GM21390 (cell line): ENCODE measurements at regions not wholly inside any gene's neighbourhood (a gene's known extent, or its start where the extent isn't known, plus 50 kb on each side); places are given as distances from the start of the nearest gene placed in this dataset.

Experiments
- ATAC-seq: cut with Tn5 transposase; IDR thresholded peaks from one replicate; pipeline ENCODE4 v1.9.1; 2021; ENCODE audit not compliant: unreplicated experiment

DNA sequence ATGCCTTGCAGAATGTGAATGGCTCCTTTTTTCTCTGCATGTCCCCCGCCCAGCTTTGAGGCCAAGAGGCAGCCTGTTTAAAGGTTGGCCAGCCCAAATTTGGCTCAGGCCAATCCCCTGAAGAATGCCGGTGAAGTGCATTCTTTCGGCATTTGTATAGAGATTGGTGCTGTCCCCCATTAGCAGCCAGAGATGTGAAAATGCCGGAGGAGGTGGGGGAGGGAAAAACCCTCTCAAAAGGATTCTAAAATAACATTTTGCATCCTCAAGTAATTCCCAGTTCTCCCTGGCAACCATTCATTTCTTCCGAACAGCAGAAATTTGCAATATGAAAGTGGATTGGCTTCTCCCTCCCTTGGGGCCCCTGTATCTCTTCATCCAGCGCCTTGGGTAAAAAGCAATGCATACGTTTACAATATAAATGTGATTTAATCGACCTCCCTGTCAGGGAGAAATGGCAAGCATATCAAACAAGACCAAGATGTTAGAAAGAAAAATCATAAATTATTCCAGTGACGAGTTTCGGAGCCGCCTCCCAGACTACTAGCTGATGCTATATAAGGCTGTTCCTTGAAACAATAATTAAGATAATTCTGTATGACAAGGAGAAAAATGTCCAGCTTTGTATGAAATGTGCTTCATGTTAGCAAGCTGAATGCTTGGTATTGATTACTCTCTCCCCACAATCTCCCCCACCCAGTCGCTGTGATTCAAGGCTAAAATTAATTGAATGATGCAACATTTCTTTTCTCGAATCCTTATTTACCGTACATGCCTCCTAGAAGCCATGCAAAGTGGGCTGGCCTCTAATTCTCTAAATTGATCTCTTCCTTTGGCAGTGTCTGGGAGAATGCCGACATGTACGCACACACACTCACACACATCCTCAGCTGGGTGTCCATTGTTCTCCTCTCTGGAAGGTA is 323.7 kb downstream of the RPS24 start:
- ATAC-seq: no peak

DNA sequence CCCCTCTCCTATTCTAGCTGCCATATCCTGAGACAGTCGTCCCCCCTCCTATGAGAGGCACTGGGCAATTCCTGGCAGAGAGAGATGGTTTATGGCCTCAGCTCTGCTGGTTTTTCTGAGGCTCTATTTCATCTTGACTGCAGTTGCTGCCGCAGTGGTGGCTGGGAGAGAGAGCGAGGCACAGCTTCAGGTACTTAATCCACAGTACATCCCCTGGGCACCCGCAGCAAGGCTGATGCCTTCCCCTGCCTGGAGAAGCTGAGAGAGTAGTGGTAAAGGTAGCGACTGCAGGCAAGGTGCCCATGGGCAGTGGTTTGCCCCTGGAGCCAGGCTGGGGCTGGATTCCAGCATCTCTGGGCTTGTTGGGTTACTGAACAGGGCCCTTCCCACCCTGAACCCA is 324.7 kb downstream of the RPS24 start:
- ATAC-seq: no peak

DNA sequence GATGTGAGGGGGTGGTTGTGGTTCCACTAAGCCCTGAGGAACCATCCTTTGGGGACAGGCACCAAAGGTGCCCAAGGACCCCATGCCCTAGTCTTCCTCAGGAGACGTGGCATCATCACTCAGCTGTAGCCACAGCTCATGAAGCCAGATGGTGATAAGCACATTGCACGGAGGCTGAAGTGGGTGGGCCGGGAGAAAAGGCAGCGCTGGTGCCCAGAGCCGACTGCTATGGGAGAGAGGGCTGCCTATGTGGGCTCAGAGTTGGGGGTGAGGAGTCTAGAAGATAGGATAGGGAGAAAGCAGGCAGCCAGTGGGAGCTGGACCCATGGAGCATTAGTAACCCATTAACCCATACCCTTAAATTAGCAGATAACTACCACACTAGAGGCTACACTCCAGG is 325.3 kb downstream of the RPS24 start:
- ATAC-seq: no peak

DNA sequence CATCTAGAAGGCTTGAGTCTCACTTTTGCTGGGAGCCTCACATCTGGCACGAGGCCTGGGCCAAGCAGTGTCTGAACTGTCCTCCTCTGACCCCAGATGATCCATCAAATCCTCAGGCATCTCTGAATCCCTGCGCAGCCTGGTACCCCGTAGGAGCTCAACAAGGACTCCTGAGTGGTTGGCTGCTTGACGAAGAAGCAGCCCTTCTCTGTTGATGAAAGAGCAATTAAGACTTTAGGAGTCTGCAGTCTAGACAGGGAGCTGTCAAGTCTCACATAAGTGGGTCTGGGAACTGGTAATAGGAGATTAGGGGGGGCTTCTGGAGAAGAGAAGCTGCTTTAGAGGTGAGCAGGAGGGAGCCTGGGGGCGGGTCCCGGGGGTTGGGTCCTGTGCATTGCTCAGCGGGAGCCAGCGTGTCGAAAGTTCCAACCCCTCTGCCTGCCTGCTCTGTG is 326.0 kb downstream of the RPS24 start:
- ATAC-seq: no peak

DNA sequence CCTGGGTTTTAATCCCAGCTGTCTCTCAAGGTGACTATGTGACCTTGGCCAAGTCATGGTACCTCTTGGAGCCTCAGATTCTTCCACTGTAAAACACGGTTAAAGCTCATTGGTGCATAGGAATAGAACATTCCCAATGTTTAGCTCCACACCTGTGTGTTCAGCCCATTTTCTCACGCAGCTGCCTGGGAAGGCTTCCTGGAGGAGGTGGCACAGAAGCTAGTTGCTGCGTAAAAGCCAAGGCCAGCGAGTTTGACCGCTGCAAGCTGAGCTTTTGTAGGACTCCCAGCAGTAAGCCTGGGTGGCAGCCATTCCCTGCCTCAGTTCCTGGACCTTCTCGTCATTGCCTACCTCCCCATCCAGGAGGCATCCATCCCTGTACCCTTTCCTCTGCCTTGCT is 326.6 kb downstream of the RPS24 start:
- ATAC-seq: no peak

DNA sequence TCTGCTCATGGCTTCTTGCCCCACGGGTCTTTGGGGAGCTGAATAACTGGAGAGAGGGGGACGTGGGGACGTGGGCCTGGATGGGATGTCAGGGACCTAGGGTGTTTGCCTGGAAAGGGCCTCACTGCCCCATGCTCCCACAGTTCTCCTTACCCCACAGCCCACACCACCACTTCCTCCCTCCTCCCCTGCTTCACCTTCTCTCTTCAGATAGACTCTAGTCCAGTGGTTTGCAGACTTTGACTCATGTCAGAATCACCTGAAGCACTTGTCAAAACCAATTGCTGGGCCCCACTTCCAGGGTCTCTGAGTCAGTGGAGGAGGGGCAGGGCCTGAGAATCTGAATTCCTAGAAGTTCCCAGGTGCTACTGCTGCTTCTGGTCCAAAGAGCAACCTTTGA is 327.4 kb downstream of the RPS24 start:
- no peak for ATAC-seq

DNA sequence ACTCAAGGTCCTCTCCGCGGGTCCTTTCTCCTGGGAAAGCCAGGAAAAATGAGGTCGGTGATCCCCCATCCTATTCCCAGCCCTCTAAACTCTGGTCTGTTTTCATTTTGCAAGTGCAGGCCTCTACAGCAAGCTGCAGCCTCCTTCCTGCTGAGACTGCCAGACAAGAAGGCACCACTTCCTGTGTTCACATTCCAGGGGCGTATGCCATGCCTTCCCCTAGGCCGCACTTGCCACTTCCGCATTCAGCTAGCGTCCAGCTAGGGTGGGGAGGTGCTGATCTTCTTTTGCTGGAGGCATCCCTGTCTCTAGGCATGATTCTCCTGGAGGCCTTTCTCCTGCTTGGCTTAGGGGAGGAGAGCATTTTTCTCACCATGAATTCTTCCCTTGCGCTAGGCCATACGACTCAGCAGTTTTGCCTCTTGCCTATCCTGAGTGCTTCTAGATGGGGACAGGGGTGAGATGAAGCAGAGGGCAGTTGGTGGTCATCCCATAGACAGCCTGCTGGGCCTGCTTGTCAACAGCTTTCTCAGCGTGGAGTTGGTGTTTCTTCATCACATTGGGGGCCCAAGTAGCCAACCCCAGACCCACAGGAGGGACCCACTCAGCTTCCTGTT is 328.9 kb downstream of the RPS24 start:
- no peak for ATAC-seq

DNA sequence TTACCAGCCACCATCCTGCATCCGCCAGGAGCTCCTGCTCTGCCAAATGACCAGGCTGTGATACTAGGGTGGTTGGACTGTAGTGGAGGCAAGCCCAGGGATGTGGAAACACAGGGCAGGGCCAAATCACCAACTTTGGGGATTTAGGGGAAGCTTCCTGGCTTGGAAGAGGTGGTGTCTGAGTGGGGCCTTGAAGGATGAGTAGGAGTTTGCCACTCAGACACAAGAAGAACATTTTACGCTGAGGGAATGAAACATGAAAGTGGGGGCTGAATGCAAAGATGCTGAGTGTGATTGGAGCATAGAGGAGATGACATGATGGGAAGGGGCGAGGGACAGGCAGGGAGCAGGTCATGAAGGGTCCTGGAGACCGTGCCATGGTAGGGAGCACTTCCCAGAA is 329.5 kb downstream of the RPS24 start:
- no peak for ATAC-seq

DNA sequence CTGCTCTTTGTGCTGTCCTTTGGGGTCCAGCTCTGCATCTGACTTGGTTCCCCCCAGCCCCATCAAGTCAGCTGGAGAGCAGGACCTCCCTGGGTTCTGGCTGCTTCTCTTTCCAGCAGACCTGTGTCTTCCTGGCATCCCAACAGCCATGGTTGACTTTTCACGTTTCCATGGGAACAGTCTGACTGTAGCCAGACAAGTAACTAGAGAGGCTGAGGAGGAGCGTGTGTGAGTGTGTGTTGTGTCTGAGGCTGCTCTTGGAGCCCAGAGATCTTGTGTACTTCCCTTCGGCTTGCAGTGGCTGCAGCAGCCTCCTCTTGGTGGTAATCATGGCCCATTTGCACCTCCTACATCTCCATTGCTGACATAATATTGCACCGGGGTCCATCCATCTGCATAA is 332.0 kb downstream of the RPS24 start:
- no peak for ATAC-seq

DNA sequence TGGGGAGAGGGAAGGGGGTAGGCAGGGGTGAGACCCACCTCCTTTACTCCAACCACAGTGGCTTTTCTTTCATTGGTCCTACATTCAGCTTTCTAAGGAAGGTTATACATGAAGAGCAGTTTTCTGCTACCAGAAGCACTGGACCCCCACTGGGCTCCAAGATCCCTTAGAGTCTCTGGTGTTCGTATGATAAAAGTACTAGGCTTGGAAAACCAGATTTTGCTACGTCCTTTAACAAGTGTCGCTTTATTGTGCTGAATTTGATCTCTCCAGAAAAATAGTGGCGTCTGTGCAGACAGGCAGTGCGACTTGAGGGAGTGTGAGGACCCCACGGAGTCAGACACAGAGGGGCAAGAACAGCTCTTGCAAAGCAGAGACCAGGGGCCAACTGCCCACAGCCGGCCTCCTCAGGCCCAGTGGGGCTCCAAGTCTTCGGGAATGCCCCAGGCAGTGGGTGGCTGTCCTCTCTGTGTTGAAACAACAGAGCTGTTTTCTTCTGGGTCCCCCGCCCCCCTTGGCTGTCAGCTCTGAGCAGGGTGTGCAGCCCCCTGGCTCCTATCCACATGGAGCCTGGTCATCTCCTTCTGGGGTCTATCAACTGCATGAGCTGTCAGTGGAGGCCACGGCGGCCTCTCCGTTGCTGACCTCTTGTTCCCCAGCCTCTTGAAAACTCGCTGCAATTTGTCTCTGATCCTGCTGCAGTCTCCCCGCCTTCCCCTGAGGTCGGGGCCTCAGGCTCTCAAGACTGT is 333.2 kb downstream of the RPS24 start:
- ATAC-seq: no peak

DNA sequence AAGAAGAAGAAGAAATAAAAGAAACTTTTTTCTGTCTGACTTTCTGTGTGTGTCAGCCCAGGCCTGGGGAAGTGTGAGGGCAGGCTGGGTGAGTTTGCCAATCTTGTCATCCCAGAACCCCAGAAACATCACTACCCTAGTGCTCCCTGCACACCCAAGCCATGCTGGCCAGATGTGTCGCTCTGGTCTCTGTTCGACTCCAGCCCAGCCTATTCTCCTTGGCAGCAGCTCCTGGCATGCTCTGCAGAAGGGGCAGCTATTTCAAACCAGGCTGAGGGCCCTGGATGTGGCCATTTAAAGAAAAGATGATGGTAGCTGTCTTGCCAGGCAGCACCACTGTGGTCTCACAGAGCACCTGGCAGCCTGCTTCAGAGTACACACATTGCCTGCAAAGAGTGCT is 334.1 kb downstream of the RPS24 start:
- no peak for ATAC-seq

DNA sequence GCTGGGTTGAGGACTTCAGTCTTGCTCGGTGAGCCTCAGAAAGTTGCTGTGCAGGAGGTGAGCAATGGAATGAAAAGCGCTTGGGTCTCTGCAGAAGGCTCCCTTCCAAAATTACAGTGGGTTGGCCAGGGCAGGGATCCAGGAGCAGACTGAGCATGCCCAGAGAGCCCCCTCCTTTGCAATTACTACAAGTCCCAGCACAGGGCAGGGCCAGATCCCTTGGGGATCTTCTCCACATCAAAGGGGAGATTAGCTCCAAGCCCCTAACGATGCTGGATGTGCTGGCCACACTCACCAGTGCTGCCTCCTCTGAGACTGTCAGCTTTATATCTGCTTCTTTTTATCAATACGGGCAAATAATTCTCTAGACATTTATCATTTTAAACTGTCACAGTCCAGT is 337.5 kb downstream of the RPS24 start:
- no peak for ATAC-seq

DNA sequence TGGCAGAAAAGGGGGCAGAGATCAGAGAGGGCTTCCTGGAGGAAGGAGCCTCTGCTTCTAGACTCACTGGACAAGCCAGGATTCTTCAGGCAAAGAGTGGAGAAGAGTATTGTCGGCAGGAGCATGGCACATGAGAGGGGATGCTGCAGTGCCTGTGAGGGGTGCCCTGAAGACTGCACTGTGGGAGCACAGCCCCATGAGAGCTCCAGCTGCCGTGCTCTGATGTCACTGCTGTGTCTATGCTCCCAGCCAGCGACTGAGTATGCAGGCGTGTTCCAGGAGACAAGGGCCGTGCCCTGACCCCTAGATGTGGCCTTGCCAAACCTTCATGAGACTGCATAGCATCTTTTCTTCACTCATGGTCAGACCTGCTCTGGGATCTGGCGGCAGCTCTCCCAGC is 339.1 kb downstream of the RPS24 start:
- no peak for ATAC-seq

DNA sequence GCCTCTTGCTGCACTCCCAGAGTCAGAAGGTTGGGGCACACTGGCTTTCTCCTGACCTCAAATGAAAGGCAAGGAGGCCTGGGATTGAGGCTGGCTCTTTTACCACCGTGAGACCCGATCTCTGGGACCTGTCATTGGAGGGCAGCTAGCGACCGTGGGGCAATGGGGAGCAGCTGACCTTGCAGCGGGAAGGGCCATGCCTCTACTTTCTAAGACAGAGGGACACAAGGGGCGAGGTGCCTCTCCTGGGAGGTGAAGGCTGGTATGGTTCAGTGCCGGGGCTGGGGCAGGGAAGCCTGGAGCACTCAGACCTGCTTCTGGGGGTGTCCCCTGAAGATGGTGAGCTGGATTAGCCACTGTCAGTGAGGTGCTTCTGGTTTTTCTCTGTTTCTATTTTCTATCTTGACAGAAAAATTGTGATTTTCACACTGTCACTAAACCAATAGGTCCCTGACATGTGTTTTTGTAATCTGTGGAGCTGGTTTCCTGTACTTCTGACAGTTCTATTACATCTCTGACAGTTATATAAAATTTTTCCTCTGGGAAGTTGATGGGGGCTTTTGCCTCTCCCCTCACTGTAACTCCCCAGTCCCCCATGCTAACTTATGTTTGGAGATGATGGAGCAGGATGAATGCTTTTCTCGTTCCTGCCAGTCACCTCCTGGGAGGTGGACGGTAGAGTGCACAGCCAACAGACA is 340.8 kb downstream of the RPS24 start:
- no peak for ATAC-seq

DNA sequence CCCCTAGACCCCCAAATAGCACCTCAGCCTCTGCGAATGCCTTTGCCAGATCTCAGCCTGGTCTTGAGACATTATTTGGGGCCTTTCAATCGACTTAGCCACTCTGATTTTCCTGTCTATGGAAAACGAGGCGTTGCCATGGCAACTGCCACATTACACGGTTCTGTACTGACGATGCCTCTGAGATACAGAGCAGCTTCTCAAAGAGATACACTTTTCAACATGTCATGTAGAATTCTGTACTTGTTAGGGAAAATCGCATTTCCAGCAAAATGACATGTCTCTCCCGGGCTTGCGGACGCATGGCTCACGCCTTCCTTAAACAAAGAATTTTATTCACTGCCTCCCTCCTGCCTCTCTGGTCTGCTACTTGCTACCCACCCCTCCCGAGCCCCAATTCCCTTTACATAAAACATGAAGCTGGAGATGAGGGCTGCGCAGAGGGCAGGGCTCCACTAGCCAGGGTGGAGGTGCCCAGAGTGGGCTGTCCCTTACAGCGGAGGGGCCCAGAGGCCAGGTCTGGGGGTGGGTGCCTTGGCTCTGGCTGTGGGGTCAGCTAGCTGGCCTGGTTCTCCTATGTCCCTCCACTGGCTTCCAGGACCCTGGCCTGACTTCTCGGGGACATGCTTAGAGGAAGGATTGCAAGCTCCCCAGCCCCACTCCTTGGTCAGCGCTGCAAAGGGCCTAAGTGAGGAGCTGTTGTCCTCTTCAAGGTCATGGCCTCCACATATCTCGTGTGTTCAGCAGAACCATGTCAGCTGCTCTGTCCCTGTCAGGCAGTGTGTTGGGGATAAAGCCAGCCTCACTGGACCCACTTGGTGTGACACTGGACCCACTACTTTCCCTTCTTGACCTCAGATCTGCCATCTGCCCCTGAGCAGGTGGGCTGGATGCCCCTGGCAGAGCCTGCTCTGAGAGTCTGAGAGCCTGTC is 342.5 kb downstream of the RPS24 start:
- ATAC-seq: no peak

DNA sequence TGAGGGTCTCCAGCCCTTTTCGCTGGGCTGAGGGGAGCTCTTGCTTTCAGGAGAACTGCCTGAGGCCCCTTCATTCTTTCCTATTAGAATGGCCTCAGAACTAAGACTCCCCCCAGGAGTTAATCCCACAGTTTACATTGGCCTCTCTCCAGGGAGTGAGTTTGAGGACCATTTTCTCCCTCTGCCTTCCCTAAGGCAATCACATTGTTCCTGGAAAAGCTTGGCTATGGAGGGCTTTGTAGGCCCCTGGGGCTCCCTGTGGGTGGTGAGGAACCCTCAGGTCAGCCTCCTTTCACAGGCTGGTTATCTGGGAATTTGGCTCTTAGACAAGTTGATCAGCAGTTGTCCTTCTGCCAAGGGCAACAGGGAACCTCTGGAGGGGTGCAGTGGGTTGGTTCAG is 343.7 kb downstream of the RPS24 start:
- ATAC-seq: no peak

DNA sequence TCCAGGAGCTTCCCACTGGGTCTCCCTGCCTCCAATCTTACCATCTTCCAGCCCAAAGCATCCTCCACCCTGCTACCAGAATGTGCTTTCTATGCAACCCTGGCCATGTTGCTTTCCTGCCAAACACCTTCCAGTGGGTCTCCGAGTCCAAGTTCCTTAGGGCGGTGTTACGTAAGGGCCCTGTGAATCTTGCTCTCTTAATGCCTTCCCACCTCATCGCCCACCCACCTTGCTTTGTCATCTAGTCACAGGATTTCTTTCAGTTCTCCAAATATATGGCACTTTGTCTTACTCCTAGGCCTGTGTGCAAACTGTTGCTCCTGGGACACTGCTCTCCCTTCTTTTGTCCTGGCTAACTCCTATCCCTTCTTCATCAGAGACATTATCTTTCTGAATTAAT is 344.5 kb downstream of the RPS24 start:
- no peak for ATAC-seq

DNA sequence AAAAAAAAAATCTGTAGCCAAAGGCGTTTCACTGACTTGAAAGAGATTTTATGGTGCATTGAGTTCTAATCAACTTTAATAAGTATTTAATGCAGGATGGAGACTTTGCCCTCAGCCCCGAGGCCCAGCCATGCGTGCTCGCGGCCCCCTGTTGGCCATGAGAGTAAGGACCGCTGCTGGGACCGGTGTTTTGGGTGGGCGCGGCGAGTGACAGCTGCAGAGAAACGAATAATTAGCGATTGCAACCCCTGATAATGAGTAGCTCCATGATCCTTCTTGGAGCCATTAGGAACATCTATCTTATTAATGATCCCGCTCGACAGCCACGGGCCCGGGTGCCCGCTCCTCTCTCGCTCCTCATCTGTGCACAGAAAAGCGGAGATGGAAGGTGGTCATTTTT is 347.4 kb downstream of the RPS24 start:
- no peak for ATAC-seq

DNA sequence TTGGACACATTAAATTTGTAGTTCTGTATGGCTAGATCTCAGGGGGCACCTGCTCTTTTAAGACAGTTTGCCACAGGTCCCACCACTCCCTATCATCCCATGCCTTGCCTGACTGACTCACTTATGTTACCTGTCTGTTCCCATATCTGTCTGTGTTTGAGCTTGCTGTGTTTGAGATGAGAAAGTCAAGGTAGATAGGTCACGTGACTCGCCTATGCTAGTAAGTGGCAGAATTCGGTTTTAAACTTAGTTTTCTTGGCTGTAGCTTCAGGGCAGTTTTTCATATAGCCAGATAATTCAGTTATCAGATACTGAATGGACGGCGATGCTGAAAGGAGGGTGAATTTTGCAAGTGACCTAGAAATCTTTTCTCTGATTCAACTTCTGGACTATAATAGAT is 348.4 kb downstream of the RPS24 start:
- no peak for ATAC-seq

DNA sequence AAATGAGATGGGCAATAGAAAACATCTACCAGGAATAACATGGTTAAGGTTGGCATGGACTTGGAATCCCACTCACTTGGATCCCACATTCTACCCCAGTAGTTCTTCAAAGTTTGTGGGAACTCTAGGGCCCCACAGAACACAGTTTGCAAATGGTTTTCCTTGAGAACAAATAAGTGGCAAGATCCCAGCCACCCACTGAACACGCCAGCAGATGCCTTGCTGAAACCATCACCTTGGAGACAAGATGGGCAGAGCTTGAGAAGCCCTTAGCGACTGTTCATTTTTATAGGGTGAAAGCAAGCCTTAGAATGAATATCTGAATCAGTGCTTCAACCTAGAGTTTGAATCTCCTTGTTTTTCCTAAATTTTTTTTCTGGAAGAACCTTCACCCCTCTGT is 349.1 kb downstream of the RPS24 start:
- ATAC-seq: no peak
